ENCODE measurements at regions not wholly inside any gene's neighbourhood (a gene's known extent, or its start where the extent isn't known, plus 50 kb on each side); places are given as distances from the start of the nearest gene placed in this dataset.

GRCh38 chr3:144409319-144409718 lies 437.7 kb downstream of the DIPK2A start:
- DNase-seq (ENCODE audit: low spot score) = no peak
- intact Hi-C loops (cut with DNase I) = no loop called here

DNA sequence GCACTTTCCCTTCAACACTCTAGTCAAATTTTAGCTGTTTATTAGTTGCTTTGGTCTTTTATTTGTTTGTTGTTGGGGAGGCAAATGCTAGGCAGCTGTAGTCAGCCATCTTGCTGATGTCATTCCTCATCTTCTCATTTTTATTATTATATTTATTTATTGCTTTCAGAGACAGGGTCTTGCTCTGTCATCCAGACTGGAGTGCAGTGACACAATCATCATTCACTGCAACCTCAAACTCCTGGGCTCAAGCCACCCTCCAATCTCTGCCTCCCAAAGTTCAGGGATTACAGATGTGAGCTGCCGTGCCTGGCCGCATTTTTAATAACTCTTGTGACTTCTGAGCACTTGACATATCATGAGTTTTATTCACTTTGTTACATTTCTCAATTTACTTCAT lies 441.4 kb downstream of the DIPK2A start:
- no peak for DNase-seq (ENCODE audit: low spot score)
- intact Hi-C loops (cut with DNase I) = no loop called here

- intact Hi-C loops (cut with DNase I) = no loop called here
- DNase-seq (ENCODE audit: low spot score) = no peak
These were observed 443.9 kb downstream of the DIPK2A start for GRCh38 chr3:144415492-144415891.

GRCh38 chr3:144424606-144425005 lies 453.0 kb downstream of the DIPK2A start:
- intact Hi-C loops (cut with DNase I) = no loop called here
- no peak for DNase-seq (ENCODE audit: low spot score)

GRCh38 chr3:144426366-144426765 lies 454.7 kb downstream of the DIPK2A start:
- DNase-seq (ENCODE audit: low spot score) = no peak
- intact Hi-C loops (cut with DNase I) = no loop called here

DNA sequence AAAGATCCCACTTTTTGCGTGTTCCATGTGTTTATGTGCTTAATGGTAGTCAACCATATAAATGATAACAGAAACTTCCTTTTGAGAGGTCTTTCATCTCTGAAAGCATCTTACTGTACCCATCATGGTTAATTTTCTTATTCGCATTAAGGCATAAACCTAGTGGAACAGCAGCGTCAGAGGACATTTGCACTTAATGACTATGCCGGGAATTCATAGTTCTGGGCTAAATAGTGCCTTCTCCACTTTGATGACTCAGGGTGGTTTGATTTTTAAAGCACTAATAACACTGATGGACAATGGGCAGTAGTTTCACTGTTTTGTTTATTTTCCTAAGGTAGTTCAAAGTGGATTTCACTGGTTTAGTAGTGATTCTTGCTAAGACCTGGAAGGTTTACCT lies 455.3 kb downstream of the DIPK2A start:
- intact Hi-C loops (cut with DNase I) = no loop called here
- no peak for DNase-seq (ENCODE audit: low spot score)

DNA sequence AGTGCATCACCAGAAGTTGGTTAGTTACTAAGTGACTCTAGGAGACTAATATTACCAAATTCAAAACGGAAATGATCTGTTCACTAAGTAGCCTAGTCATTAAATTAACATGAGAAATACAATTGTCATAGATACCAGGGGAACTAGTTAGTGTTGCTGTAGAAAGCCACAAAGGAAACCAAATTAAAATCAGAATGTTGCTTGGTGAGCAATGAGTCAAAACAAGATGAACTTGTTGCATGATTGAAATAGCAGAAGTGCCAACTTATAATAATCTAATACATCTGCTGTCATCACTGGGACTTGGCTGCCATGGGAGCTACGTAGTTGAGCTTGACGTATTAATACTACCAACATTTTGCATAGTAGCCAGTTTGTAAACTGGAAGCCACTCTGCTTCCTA lies 458.1 kb downstream of the DIPK2A start:
- DNase-seq (ENCODE audit: low spot score) = no peak
- intact Hi-C loops (cut with DNase I) = no loop called here

GRCh38 chr3:144431134-144431533 lies 459.5 kb downstream of the DIPK2A start:
- intact Hi-C loops (cut with DNase I) = no loop called here
- no peak for DNase-seq (ENCODE audit: low spot score)

- no peak for DNase-seq (ENCODE audit: low spot score)
- intact Hi-C loops (cut with DNase I) = no loop called here
These were observed 461.4 kb downstream of the DIPK2A start for GRCh38 chr3:144433006-144433405.

DNA sequence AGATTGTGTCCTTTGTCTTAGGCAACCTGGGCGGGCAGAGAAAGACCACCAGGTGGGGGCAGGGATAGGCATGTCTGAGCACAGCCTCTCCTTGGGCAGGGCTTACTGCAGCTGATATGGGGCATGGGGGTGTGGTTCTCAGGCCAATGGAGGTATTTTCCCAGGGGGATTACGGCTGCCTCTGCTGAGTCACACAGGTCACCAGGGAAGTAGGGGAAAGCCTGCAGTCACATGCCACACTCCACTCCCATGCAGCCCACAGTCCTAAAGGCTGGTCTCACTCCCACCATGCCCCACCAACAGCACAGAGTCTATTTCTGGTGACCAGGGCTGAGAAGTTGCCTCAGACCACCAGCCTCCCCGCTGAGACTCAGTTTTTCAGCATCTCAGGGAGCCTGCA lies 466.4 kb downstream of the DIPK2A start:
- intact Hi-C loops (cut with DNase I) = no loop called here
- DNase-seq (ENCODE audit: low spot score) = no peak

DNA sequence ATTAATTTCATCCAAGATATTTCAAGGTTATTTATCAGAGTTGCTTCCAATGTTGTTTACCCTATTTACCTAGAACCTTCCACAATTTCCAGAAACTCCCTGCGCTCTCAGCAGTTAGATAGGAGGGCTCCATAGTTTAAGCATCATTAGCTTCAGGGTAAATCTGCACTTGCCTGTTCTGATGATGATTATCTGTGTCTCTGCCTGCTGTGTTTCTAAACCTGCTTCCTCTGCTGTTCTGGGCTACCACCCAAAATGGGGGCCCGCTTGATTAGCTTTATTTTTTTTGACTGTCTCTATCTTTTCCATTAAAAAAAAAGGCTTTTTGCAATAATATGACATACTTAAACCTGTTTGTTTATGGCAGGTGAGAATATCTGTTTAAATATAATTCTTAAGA lies 472.4 kb downstream of the DIPK2A start:
- intact Hi-C loops (cut with DNase I) = no loop called here
- no peak for DNase-seq (ENCODE audit: low spot score)

- intact Hi-C loops (cut with DNase I) = no loop called here
- DNase-seq (ENCODE audit: low spot score) = no peak
These were observed 472.9 kb downstream of the DIPK2A start for GRCh38 chr3:144444546-144444945.

GRCh38 chr3:144455841-144456440 lies 484.3 kb downstream of the DIPK2A start:
- no peak for DNase-seq (ENCODE audit: low spot score)
- intact Hi-C loops (cut with DNase I) = no loop called here

- no peak for DNase-seq (ENCODE audit: low spot score)
- intact Hi-C loops (cut with DNase I) = no loop called here
These were observed 486.1 kb downstream of the DIPK2A start for GRCh38 chr3:144457758-144458157.

GRCh38 chr3:144458283-144458682 lies 486.7 kb downstream of the DIPK2A start:
- intact Hi-C loops (cut with DNase I) = no loop called here
- no peak for DNase-seq (ENCODE audit: low spot score)

DNA sequence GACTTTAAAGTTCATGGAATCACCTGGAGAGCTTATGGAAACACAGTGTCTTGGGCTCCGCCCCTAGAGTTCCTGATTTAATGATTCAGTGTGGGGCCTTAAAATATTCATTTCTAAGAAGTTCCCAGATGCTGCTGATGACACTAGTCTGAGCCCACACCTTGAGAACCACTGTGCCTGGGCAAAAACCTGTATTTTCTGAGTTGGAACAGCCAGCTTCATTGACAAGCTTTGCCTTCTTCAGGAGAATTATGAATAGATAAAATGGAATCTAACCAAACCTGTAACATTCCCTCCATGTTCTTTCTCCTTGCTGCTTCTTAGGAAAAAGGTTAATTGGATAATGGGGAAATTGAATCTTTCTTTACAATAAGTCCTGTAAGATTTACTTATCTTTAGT lies 490.7 kb downstream of the DIPK2A start:
- no peak for DNase-seq (ENCODE audit: low spot score)
- intact Hi-C loops (cut with DNase I) = no loop called here

- DNase-seq (ENCODE audit: low spot score) = no peak
- intact Hi-C loops (cut with DNase I) = no loop called here
These were observed 492.3 kb downstream of the DIPK2A start for GRCh38 chr3:144463911-144464310.

GRCh38 chr3:144466114-144466513 lies 494.5 kb downstream of the DIPK2A start:
- no peak for DNase-seq (ENCODE audit: low spot score)
- intact Hi-C loops (cut with DNase I) = no loop called here

GRCh38 chr3:144466540-144466939 lies 494.9 kb downstream of the DIPK2A start:
- no peak for DNase-seq (ENCODE audit: low spot score)
- intact Hi-C loops (cut with DNase I) = no loop called here

DNA sequence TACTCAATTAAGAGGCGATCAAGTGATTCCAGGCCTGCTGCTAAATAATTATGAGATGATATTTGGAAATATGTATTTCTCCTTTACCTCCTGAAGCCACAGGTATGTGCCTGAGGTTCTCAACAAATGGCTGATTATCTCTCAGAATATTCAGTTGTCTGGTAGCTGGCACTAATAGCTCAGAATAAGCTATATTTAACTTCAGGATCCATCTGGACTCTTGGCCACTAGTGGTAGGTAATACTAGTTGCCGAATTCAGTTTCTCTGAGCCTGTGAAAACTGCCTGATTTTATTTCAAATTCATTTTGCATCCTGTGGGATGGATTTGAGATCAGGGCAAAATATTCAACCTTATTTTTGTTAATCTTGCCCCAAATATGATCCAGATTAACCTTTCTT lies 499.0 kb downstream of the DIPK2A start:
- no peak for DNase-seq (ENCODE audit: low spot score)
- intact Hi-C loops (cut with DNase I) = no loop called here

GRCh38 chr3:144477593-144477992 lies 506.0 kb downstream of the DIPK2A start:
- no peak for DNase-seq (ENCODE audit: low spot score)
- intact Hi-C loops (cut with DNase I) = no loop called here

DNA sequence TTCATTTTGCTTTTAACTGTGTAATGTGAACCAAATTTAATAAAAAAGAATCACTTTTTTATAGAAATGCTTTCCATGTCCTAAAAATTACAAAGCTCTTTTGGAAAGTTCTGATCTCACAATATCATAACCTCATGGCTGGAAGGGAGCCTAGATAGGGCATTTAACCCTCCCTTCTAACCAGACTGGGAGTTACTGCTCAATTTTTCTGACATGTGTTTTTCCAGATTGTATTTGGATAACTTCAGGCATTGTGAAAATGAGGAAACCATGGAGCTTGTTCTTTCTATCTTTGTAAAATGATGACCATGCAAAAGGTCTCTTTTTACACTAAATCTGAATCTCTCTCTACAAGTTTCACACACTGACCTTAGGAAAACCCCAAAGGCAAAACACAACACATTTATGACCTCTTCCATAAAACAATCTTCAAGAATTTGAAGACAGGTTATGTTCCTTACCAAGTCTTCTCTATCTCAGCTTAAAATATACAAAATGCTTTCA lies 508.8 kb downstream of the DIPK2A start:
- DNase-seq (ENCODE audit: low spot score) = no peak
- intact Hi-C loops (cut with DNase I) = no loop called here

Measured in cardiac septum (tissue), 1 donor.